ENCODE measurements at regions not wholly inside any gene's neighbourhood (a gene's known extent, or its start where the extent isn't known, plus 50 kb on each side); places are given as distances from the start of the nearest gene placed in this dataset.

- TF ChIP-seq AFF4 (CRISPR knock-in tag; IDR thresholded peaks at IDR 0.05) (no peak), ZKSCAN1 (IDR thresholded peaks at IDR 0.05; ENCODE audit: low read depth, low read length) (no peak), CTCF (IDR thresholded peaks at IDR 0.05 in 2 of 3, conservative IDR thresholded peaks at IDR 0.05 in 1 of 3; ENCODE audit: insufficient read depth in 2 of 3, low read depth in 1 of 3, low read length in 3 of 3) (no peak), ZNF830 (CRISPR knock-in tag; IDR thresholded peaks at IDR 0.05) (no peak), ETV6 (IDR thresholded peaks at IDR 0.05; ENCODE audit: borderline replicate concordance in 1 of 2, low read depth in 2 of 2, low read length in 1 of 2) (no peak), ETV6 (CRISPR knock-in tag; IDR thresholded peaks at IDR 0.05; ENCODE audit: borderline replicate concordance) (no peak), SP1 (CRISPR knock-in tag; IDR thresholded peaks at IDR 0.05) (no peak), CREB1 (IDR thresholded peaks at IDR 0.05) (no peak), CREB1 (CRISPR knock-in tag; IDR thresholded peaks at IDR 0.05) (no peak), BCLAF1 (IDR thresholded peaks at IDR 0.05; ENCODE audit: borderline replicate concordance in 1 of 2, control insufficient read depth in 1 of 2, low read depth in 2 of 2, low read length in 1 of 2) (no peak), POLR2A (conservative IDR thresholded peaks at IDR 0.05) (no peak), DPF2 (IDR thresholded peaks at IDR 0.05) (no peak)
- TF ChIP-seq, protein P1, sequence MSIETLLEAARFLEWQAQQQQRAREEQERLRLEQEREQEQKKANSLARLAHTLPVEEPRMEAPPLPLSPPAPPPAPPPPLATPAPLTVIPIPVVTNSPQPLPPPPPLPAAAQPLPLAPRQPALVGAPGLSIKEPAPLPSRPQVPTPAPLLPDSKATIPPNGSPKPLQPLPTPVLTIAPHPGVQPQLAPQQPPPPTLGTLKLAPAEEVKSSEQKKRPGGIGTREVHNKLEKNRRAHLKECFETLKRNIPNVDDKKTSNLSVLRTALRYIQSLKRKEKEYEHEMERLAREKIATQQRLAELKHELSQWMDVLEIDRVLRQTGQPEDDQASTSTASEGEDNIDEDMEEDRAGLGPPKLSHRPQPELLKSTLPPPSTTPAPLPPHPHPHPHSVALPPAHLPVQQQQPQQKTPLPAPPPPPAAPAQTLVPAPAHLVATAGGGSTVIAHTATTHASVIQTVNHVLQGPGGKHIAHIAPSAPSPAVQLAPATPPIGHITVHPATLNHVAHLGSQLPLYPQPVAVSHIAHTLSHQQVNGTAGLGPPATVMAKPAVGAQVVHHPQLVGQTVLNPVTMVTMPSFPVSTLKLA (conservative IDR thresholded peaks at IDR 0.05): no peak
- TF ChIP-seq, protein P2, sequence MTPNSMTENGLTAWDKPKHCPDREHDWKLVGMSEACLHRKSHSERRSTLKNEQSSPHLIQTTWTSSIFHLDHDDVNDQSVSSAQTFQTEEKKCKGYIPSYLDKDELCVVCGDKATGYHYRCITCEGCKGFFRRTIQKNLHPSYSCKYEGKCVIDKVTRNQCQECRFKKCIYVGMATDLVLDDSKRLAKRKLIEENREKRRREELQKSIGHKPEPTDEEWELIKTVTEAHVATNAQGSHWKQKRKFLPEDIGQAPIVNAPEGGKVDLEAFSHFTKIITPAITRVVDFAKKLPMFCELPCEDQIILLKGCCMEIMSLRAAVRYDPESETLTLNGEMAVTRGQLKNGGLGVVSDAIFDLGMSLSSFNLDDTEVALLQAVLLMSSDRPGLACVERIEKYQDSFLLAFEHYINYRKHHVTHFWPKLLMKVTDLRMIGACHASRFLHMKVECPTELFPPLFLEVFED (CRISPR knock-in tag; conservative IDR thresholded peaks at IDR 0.05): no peak
Measured at GRCh38 chr12:65593239-65593701, 231.0 kb upstream of the HMGA2 start.
